Stimulated activated CD4-positive, alpha-beta T cell treated with anti-CD3 and anti-CD28 coated beads, Interleukin-1b, Interleukin-23, amount 100 ng/mL, for 4 hours (primary cell): ENCODE measurements at regions not wholly inside any gene's neighbourhood (a gene's known extent, or its start where the extent isn't known, plus 50 kb on each side); places are given as distances from the start of the nearest gene placed in this dataset.
A peak's percentile ranks its signal among the peaks of the same experiment; 100 is the strongest.

Source experiments
- DNase-seq, 2 donors: peaks; one replicate each; pipeline ENCODE4 v3.0.0-alpha.2; 2020; ENCODE audit warnings: low read depth in 2 of 2

DNA sequence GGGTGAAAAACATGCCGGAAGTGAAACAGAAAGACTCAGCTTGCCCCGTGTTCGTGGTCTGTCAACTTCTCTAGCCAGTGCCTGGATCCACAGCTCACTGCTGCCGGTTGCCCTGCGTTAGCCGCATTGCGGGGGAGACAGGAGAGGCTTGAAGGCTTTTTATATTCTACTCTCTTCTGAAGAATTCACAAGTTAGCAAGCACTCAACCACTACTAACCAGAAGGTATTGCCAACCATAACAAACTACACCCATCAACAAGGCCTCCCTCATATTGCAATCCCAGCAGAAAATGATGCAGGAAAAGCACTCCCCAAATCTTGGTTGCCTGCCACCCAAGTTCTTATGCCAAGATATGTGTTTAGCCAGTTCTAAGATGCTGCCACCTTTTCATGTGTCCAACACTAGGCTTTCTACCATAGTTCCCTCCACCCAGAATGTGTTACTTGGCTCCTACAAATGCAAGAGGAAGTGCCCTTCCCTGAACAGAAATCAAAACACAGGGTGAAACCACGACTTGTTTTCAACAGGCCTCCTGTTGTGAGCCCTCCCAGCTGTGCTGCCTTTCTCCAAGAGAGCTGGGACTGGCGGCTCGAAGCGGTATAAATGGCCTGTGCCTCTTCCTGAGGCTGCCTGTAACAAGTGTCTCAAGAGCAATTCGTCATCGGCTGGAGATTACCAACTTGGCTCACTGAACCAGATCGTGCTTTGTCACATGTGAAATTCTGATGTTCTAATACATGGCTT lies 129.0 kb downstream of the SNX18 start:
- DNase-seq: peak; percentile 8 to 31

DNA sequence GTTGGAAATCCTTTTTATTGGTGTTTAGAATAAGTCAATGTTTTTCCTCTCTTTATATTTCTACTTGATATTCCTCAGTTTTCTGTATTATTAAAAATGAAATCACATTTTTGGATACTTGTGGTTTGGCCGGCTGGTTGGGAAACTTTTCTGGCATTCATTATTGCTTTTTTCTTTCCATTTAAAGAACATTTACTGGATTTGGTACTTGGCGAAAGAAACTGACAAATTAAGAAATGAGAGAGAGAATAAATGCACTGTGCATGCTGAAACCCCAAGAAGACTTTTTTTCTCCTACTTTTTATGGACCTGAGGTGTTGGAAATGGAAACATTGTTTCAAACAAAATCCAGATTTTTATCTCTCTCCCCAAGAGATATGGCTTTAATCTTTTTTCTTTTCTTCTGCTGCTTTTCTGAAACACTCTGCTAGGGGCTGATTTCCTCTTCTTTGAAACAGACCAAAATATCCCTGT lies 128.4 kb downstream of the SNX18 start:
- DNase-seq: no peak

DNA sequence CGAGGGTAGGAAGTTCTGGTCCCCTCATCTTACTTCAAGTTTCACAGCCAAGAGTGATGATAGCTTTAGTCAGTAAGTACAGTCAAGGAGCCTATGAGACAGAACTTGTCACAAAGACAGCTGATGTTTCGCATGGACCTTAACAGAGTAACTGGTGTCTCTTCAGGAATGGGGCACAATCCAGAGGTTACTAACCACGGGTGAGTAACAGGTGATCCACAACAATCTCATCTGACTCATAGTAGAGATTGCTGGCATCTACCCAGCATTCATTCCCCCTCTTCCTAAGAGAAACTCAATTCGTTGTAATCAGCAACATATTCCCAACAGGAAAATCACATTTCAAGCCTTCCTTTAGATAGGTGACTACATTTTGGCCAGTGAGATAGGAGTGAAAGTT lies 126.7 kb downstream of the SNX18 start:
- DNase-seq: no peak

DNA sequence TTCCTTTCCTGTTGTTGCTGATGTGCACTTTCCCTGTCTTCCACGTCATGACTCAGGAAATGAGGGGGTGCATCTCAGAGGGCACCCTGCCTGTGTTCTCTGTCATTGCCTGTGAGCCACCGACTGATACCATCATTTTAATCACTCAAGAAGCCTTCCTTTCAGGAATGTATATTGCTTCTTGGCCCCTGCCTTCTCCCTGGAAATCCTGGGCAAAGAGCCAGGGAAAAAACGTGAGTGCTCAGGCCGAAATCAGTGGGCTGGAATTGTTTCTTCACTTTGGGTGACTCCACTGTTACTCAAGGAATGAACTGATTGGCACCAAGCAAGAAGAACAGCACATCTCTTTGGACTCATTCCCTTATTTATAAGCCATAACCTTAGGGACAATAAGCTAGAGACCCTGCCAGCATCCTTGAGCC lies 126.1 kb downstream of the SNX18 start:
- no peak for DNase-seq

DNA sequence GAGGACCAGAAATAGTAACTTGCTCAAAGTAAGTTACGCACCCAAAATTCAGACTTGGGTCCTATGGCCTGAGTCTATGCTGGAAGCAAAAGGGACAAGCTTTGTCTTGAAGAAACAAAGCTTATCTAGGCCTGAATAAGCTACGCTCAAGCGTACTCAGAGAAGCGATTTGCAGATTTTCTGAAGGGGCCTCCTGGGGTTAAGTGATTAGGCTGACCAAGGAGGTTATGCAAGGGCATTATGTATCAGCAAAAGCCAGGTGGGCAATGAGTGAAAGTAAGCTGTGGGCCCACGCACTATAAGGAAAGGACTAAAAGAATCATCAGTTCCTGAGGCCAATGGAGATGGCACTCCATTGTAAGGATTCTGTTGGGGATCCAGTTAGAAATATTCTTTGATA lies 122.1 kb downstream of the SNX18 start:
- DNase-seq: no peak

DNA sequence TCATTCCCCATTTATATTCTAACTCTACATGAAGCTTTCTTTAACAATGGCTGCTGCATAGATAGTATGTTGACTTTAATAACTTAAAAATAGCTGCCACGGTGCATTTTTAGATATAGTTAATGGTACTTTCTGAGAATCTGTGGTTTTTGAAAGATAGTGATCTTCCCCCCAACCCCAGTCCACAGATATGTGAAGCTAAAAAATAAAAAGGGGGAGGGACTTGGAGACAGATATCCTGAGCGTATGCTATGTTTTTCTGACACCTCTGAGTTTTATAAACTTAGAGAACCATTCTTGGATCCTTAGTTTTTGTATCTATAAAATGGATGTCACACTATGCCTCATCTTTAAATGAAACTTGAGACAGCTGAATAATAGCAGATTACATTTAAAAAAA lies 120.5 kb downstream of the SNX18 start:
- no peak for DNase-seq

DNA sequence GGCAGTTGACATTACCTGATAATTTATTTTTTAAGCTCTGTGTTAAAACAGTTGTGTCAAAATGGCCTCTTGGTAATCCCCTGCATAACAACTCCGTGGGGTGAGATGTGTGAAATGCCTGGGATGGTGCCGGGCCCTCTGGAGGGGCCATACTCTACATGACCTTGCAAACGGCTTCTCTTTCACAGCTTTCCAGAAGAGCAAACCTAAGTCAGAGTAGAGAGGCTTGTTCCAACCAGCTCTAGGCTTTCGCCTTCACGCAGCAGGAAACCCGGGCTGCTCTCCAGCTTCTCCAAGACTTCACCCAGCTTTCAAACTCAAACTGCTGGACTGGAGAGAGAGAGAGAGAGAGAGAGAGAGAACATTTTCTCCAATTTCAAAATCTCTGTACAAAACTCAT lies 120.1 kb downstream of the SNX18 start:
- DNase-seq: no peak

DNA sequence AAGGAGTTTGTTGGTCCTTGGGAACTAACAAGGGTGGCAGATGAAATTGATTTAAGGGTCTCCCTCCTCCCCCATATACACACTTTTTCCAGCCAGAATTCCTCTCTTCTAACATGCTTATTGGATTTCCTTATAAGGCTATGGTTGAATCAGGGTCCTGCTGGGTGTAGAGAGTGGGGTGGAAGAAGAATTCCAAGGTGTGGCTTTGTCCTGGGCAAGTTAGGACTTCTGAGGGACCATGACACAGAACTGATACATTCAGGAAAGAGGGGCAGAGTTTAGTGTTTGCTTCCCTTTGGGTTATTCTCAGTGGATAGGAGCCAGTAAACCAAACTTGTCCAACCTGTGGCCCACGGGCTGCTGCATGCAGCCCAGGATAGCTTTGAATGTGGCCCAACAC lies 116.5 kb downstream of the SNX18 start:
- no peak for DNase-seq

DNA sequence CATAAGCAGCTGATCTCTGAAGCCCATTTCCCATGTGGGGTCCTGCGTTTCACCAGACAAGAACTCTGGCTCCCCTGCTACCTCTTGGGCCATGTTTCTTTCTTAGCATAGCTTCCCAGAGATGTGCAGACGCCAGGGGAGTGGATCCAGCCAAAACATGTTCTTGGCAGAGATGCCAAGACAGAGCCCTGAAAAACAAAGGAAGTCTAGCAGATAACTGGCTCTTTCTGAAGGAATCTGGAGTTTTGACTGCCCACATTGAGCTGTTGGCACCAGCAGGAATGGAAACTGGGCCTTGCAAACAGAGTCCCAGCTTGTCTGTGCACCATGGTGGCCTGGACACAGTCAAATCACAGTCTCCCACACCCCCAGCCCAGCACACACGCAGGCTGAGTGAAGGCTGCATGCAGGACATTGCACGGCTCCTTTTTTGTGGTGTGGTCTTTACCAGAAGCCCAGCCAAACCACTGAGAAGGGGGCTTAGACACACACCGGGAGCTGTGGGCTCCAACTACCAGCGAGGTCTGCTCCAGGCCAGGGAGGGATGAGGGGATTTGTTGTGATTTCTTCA lies 114.7 kb downstream of the SNX18 start:
- DNase-seq: no peak

DNA sequence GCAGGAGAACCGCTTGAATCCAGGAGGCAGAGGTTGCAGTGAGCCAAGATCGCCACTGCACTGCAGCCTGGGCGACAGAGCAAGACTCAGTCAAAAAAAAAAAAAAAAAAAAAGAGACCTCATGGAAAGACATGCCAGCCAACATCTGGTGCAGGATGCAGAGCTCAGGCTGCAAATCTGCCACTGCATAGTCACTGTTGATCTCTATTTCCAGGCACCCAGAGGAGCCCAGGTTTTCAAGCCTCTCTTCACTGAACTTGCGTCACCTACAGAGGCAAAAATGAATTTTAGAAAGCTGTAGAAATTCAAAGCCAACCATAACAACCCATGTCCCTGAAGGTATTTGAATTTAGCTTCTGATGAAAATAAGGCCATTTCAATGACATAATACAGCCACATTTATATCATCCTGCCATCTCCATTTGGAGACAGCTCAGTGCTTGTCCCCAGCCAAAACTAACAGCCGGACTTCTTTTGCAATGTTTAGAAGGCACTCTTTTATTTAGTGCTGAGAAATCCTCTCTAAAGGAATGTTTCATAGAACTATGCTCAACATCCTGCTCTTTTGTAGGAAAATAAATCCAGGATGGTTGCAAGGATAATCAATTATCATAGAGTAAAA lies 113.3 kb downstream of the SNX18 start:
- no peak for DNase-seq

DNA sequence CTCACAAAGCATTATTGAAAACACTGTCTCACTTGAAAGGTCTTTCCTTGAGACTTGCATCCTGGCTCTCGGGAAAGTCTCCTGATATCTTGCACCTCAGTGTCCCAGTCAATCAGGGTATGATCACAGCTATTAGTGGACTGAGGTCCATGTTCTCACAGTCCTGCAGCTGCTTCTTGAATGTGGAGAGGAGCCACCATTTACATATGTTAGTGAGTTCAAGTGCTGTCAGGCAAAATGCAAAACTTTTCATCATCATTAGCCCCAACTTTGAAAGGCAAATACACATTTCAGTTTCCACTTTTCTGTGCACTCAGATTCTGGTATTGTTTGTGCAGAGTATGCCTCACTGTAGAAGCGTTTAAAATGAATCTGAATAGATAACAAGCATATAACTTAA lies 111.6 kb downstream of the SNX18 start:
- no peak for DNase-seq

DNA sequence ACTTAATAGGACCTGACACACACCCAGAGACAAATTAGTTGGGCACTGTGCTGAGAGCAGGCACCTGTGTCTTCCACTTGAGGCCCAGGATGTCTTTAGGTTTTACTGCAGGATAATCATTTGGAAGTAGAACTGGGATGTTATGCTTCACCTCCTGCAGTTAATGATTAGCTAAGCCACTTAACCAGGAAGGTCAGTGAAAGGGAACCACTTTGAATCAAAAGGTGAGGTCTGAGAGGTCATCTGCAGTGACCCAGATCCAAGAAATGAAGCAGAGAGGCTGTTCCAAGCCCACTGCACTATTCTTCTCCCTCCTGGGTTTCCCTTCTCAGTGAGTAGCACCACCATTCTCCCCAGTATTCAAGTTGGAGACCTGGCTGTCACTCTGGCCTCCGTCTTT lies 110.5 kb downstream of the SNX18 start:
- DNase-seq: no peak

DNA sequence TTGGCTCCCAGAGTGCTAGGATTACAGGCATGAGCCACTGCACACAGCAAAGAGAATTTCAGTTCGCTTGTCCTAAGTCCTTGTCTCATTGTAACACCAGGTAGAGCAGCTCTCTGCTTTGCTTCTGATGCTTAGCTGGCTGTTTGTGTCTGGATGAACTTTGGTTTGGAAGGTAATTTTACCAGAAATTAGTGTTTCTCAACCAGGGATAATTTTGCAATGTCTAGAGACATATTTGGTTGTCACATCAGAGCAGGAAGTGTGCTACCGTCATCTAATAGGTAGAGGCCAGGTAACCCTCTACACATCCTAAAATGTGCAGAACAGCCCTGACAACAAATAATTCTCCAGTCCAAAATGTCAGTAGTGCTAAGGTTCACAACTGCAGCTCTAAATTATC lies 108.8 kb downstream of the SNX18 start:
- DNase-seq: no peak

DNA sequence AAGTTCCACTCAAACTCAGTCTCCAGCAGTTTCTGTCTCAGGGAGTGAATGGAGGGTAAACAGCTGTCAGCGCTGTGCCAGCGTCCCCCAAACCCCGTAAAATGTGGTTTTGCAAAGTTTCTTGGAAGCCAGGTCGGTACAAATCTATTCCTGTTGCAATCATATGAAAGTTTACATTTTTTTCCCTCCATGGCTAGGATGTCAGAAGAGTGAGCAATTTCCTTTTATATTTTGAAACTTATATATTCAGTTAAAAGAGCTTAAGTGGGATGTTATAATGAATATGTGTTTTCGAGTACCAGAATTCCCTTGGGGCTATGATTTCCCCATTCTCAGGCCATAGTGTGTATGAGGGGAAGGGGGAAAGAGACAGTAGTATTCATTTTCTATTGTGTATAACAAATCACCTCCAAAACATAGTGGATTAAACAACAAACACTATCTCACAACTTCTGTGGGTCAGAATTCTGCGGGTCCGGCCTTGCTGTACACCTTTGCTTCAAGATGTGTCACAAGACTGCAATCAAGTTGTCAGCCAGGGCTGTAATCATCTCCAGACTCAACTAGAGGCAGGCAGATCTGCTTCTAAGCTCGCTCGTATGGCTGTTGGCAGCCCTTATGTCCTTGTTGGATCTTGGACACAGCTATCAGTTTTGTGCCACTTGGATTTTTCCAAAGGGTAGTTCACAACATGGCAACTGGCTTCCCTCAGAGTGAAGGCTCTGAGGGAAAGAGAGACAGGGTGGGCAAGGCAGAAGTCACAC lies 107.4 kb downstream of the SNX18 start:
- no peak for DNase-seq

DNA sequence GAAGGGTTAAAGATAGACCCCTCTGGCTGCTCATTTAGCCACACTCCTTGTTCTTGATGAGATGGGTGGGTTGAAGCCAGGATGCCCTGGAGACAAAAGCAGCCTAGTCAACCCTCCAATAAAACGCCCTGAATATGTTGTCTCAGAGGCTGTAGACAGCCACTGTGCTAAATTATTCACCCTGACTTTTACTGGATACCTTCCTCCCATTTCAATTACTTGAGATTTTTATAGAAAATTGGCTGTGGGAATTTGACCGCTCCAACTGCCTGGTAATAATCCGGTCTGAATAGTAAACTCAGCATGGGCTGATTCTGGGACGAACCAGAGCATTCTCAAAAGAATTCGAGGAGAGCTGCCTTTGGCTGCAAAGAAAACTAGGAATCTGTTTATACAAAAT lies 104.2 kb downstream of the SNX18 start:
- DNase-seq: no peak

DNA sequence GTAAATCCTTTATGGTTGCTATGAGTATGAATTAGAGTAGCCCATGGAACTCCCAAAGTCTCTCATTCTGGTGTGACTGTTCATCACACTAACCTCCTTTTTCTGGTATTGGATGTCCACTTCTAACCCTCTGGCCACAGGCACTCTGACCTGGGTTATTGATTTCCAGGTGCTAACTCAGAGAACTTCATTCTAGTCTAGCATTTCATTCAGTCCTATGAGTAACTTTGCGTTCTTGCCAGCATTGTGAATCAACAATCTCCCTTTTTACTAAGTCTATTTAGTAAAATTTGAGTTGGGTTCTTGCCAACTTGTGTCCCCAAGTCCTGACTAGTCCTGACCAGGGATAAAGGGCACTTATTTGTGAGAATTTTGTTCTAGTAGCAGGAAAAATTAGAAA lies 103.5 kb downstream of the SNX18 start:
- no peak for DNase-seq

DNA sequence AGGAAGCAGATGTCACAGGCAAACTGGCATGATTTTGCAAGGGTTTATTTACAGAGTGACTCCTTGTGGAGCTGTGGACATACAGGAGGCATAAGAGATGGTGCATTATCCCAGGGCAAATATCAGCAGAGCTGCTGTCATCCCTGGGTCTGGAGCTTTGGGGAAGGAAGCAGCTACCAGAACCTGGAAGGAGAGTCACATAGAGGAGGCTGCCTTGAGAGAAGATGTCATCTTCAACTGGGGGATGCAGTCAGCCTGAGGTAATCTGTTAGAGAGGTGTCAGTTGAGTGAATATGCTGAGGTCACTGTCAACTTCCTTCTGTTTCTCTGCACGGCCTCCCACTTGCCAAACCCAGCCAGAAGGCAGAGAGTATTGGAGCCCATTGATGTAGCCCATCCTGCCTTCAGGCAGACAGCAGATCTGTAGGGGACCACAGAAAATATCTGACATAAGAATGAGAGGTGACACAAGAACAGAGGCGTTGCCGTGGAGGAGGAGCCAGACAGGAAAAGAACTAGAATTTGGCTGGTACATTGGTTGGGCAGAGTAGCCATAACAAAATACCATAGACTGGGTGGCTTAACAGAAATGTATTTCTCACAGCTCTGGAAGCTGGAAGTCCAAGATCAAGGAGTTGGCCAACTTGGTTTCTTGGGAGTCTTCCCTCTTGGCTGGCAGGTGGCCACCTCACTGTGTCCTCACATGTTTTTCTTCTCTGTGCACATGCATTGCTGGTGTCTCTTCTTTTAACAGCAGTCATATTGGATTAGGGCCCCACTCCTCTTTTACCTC lies 102.8 kb downstream of the SNX18 start:
- DNase-seq: no peak

DNA sequence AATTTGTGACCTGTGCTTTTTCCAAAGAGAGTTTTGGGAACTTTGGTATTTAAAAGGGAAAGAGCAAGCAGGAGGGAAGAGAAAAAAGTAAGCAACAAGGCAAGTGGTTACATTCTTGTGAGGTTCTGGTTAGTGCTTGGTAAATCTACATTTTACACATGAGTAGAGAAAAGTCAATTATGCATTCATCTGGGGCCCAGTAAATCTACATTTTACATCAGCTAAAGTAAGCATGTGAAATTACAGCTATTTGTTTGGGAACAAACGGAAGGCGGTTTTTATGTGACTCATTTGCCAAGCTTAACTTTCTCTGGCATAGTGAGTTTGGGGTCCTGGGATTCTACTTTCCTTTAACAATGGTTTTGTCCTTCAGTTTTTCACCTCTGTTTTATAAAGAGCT lies 102.2 kb downstream of the SNX18 start:
- no peak for DNase-seq

DNA sequence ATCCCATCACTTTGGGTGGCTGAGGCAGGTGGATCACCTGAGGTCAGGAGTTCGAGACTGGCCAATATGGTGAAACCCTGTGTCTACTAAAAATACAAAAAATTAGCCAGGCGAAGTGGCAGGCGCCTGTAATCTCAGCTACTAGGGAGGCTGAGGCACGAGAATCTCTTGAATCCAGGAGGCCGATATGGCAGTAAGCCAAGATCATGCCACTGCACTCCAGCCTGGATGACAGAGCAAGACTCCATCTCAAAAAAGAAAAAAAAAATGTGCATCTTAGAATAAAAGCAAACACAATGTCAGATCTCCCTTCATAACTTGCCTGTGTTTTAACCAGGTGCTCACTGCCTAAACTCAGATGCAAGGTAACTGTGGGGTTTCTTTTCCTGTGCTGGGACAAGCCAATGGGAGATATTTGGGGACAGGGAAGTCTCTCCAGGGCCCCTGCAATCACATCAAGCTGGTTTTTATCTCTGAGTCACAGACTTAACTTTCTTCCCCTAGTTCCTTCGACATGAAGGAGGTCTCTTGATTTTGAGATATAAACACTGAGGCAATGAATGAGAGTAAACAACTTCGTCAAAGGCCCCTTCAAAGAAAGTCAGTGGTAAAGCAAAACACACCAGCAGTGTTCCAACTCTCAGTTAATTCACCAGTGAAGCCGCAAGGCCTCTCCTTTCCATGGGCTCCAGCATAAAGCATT lies 99.1 kb downstream of the SNX18 start:
- no peak for DNase-seq

DNA sequence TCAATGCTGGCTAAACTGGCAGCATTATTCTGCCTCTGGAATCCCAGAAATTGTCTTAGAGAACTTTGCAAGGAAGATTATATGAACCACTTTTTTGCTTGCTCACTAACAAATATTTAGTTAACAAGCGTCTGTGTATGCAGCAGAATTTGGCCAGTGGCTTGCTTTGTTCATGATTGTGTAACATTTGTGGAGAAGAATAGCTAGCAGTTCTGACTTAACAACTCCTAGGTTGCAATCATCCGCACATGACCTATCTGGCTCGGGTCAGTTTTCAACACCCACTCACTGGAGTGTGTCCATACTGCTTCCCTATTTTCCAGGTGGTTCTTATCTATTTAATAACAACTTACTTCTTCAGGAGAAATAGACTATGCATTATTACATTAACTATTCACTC lies 98.5 kb downstream of the SNX18 start:
- DNase-seq: no peak

DNA sequence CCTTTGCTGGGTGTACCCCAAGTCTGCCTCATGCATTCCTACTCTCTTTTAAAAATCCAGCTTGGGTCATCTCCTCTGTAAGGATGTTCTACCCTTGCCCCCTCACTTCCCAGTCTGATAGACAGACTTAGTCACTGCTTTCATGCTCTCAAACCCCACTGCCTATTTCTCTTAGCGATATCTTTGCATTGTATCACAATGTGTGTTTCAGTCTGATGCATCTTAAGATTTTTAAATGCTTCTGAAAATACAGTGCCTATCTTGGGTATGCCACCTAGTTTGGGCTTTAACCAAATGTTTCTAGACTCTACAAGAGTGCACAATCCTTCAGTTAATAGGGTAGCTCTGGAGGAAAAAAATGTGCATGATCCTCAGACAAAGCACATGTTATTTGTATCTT lies 97.8 kb downstream of the SNX18 start:
- no peak for DNase-seq
